ENCODE measurements at regions not wholly inside any gene's neighbourhood (a gene's known extent, or its start where the extent isn't known, plus 50 kb on each side); places are given as distances from the start of the nearest gene placed in this dataset.
"Not testable (repeated sequence)": the region's sequence is repeated elsewhere in the genome, so short reads cannot be mapped to it uniquely, and the experiment has no call there.

- not testable (repeated sequence) for DNase-seq
Observed at GRCh38 chr4:147259271-147259670, 221.6 kb upstream of the EDNRA start.

GRCh38 chr4:147284256-147284835 is 196.6 kb upstream of the EDNRA start:
- DNase-seq, result no peak

DNA sequence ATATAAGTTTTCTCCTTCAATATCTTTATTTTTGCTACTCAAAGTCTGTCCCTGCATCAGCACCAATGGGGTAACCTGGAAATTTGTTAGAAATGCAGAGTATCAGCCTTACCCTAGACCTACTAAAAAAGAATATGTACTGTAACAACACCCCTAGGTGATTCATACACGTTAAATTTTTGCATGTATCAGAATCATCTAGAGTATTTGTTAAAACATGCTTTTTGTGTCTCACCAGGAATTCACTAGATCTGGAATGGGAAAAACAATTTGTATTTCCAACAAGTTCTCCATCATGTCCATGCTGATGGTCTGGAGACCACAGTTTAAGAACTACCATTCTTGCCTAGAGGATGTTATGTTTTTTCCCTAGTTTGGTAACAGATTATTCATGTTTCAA is 196.0 kb upstream of the EDNRA start:
- DNase-seq, result no peak

- DNase-seq, result no peak
Observed at GRCh38 chr4:147285751-147286150, 195.1 kb upstream of the EDNRA start.

DNA sequence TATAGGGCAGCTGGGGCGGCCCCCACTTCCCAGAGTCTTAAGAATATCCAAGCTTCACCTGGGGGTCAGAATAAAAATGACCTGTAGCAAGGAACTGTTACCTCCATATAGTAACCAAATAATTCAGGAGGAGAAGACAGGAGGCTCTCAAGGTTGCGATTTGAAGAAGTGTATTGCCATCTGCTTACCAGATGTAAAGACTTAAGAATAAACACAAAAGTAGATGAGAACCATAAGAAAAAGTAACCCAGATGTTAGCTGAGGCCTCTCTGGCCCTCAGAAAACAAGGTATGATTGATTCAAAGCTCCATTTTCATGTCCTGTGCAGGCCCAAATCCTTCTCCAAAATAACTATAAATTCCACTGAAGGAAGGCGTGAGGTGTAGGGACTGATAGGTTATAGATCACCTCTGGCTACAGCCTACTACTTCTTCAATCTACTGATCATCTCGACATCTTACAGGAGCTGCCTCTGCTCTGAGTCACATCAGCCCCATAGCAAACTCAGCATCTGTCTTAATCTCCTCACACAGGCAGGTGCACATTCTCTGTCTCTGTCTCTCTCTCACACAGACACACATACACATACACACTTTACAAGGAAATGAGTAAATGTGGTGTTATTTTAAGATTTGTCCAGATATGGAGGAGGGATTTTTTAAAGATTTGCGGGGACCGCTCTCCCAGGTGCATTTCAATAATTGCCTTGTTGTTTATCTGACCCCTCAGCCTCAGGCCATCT is 193.9 kb upstream of the EDNRA start:
- DNase-seq, result no peak

DNA sequence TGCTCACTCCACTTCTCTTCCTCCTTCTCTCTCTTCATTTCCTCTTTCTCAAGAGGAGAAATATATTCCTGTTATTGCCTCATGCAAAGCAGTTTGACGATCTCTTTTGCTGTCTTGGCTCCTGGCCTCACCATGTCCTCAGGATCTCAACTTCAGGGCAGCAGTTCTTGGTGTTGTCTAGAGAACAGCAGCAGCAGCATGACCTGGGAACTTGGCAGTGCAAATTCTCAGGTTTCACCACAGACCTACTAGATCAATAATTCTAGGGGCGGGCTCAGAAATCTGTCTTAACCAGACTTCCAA is 193.4 kb upstream of the EDNRA start:
- DNase-seq, result no peak

GRCh38 chr4:147288512-147288911 is 192.4 kb upstream of the EDNRA start:
- DNase-seq, result no peak

DNA sequence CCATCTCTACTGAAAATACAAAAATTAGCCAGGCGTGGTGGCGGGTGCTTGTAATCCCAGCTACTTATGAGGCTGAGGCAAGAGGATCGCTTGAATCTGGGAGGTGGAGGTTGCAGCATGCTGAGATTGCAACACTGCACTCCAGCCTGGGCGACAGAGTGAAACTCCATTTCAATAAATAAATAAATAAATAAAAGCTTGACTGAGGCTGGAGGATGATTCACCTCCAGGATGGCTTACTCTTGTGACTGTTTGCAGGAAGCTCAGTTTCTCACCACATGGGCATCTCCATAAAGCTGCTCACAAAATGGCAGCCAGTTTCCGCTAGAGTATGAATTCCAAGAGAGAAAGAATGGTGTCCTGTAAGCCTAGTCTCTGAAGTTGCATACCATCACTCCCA is 191.7 kb upstream of the EDNRA start:
- DNase-seq, result no peak

DNA sequence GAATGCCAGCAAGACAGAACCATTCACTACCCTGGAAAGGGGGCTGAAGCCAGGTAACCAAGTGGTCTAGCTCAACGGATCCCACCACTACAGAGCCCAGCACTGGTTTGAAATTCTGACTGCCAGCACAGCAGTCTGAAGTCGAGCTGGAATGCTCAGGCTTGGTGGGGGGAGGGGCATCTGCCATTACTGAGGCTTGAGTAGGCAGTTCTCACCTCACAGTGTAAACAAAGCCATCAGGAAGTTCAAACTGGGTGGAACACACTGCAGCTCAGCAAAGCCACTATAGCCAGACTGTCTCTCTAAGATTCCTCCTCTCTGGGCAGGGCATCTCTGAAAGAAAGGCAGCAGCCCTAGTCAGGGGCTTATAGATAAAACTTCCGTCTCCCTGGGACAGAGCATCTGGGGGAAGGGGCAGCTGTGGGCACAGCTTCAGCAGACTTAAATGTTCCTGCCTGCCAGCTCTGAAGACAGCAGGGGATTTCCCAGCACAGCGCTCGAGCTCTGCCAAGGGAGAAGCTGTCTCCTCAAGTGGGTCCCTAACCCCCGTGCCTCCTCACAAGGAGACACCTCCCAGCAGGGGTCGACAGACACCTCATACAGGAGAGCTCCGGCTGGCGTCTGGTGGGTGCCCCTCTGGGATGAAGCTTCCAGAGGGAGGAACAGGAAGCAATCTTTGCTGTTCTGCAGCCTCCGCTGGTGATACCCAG is 188.1 kb upstream of the EDNRA start:
- not testable (repeated sequence) for DNase-seq

DNA sequence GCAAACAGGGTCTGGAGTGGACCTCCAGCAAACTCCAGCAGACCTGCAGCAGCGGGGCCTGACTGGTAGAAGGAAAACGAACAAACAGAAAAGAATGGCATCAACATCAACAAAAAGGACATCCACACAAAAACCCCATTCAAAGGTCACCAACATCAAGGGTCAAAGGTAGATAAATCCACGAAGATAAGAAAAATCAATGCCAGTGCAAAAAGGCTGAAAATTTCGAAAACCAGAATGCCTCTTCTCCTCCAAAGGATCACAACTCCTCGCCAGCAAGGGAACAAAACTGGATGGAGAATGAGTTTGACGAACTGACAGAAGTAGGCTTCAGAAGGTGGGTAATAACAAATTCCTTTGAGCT is 187.6 kb upstream of the EDNRA start:
- not testable (repeated sequence) for DNase-seq

DNA sequence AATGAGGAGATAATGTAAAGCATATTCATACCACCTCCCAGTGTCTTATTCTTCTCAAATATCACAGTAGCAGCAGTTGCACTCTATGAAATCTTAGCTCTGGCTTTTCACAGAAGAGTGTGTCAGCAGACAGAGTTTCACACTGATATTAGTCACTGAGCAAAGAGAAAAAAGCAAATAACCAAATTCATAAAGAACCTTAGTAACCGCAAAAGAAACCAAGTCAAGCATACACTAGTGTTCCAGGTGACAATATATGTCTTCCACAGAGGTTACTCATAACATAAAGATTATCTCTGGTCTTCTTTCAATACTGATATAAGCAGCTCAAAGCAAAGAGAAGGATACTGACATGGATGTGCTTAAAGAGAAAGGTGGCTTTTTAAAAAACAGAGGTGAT is 181.7 kb upstream of the EDNRA start:
- no peak for DNase-seq

DNA sequence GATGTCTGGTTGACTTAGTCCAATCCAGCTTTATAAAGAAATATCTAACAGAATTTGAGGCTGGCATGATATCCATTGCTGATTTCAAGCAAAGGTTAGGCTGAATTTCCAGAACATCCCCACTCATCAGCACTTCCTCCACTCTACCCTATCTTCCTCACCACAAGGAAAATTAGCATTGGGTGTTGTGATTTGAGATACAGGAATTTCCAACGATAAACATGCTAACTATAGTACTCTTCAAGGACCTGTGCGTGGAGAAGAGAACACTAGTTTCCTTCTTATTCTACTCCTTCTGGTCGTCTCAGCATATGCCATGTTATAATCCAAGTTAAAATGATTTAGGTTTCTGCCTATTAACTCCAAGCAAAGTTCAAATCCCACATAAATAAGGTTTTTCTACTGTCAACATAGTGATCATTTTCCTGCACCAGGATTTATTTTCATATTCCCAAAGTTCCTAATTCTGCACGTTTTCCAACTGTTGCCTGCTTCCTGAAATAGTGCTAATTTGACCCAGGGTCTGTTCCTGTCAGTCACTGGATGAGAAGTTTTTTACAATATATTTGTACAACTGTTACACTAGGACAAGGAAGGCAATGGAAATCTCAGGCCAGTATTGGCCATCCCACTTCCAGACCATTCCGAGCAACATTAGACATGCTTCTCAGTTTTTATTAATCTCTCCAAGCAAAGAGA is 177.6 kb upstream of the EDNRA start:
- DNase-seq, result no peak

DNA sequence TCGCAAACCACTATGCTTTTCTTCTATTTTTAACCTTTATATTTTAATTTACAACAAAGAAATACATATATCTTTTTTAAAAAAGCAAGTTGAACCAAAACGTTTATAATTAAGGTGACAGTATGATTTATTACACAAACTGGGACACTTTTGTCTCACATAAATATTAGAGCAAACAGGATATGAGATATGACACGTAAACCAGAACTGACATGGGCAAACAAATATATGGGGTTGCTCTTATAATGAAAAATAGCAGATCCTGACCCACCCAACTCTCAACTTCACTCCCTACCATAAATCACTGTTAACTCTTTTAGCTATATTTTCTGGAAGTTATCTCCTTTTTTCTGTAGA is 177.0 kb upstream of the EDNRA start:
- no peak for DNase-seq

- no peak for DNase-seq
Observed at GRCh38 chr4:147307896-147308674, 172.8 kb upstream of the EDNRA start.

DNA sequence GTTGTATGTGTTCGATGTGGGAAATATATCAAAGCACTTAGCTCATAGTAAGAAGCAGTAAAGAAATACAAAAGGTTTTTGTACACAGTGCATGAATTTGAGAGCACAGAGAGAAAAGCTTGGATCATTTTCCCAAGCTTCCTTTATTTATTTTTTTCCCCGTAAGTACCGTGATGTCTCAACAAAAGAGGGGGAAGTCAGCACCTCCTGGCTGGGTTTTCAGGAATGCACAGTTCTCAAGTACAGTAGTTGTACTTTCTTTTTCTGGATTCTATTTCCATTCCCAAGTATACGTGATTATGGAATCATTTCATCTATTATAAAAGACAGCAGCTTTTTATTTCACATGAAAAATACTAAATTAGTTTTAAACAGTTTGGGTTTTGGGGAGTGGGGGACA is 171.5 kb upstream of the EDNRA start:
- DNase-seq, result no peak

DNA sequence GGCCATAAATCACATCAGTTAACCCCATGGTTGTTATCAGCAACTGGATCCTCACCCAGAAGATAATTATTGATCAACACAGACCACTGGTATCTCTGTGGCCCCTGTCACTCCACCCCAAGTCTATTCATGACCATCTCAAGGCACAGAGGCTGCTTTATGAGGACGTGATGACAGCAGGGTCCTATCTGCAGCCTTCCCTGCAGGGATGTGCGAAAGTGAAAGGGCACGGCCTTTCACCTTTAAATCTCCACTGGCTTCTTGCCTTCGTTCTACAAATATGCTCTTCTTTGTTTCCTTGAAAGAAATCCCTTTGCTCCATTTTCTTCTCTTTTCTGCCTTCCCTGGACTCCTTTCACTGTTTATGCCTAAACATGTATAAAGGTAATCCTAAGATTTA is 170.6 kb upstream of the EDNRA start:
- no peak for DNase-seq

GRCh38 chr4:147311956-147312355 is 168.9 kb upstream of the EDNRA start:
- no peak for DNase-seq

- DNase-seq, result no peak
Observed at GRCh38 chr4:147312376-147313046, 168.4 kb upstream of the EDNRA start.

DNA sequence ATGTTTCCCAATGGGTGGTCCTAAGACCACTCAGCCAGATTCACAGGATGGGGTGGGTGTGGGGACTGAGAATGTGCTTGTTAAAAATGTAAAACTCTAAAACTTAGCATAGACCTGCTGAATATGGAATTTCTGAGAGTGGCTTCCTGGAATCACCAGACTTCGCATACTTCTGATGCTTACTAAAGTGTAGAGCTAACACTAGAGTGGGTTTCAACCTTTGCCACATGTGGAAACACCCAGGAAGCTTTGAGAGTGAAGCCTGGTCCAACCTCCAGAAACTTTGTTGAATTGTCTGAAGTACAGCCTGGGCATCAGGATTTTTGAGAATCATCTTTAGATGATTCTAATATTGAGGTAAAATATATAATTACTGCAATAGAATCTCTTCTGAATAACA is 167.8 kb upstream of the EDNRA start:
- no peak for DNase-seq

DNA sequence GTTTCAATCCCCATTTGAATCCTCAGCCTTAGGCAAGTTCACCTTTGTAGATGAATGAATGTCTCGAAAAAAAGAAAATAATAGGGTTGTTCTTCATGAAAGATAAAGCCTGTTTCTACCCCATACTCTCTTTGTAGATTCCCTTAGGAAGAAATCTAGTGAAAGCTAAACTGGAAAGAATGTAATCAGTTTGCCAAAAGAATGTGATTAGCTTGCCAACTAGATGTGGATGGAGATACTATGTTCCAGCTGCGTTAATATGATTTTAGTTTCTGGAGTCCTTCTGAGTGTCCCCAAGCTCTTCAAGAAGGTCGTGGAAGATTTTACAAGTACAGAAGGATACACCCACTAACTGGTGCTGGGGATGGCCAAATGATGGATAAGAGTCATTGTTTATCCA is 162.3 kb upstream of the EDNRA start:
- DNase-seq, result no peak

- no peak for DNase-seq
Observed at GRCh38 chr4:147325571-147325981, 155.3 kb upstream of the EDNRA start.

- DNase-seq, result no peak
Observed at GRCh38 chr4:147326591-147326990, 154.3 kb upstream of the EDNRA start.

DNA sequence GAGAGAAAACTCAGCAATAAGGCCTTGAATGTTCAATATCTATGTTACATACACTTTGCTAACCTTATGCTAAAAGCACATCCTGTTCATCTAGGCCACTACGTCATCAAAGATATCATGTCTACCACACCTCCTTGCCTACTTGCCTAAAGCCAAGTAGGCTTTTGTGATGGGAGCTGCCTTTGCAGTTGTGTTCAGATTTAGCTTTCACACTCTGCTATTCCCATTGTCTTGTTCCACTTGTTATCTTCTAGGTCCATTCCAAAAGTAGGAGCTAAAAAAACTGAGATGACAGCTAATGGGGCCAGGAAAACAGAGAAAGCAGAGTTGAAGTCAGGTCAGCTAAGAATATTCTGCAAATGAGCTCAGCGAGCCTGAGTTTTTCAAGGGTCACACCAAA is 153.6 kb upstream of the EDNRA start:
- no peak for DNase-seq
